Putamen (tissue), 1 donor: ENCODE measurements at regions not wholly inside any gene's neighbourhood (a gene's known extent, or its start where the extent isn't known, plus 50 kb on each side); places are given as distances from the start of the nearest gene placed in this dataset.
A peak's percentile ranks its signal among the peaks of the same experiment; 100 is the strongest.
"Not testable (repeated sequence)": the region's sequence is repeated elsewhere in the genome, so short reads cannot be mapped to it uniquely, and the experiment has no call there.

Experiments used
- DNase-seq: peaks from one replicate; pipeline ENCODE4 v3.0.0-alpha.2; 2016; ENCODE audit warnings: low spot score

DNA sequence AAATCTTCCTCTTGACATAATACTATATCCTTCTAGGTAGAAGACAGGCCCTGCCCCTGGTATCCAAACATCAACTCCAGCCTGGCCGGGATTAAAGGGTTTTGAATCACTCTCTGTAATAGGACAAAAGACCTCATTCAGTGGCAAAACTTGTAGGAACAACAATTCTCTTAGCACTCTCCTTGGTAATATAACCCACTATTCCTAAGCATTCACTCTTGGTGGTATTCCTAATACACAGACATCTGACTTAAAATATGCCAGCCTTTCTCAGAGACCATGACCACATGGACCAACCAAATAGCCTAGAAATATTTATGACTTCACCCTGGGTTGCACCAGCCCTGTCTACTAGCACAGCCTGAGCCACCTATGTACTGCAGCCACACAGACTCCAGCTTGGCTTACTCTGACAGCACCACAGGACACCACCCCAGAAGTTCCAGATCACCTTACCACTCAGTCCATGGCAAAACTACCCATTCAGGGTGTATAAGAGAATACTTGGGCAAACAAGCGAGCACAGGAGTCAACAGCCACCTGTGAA is 244.9 kb upstream of the NEBL start:
- no peak for DNase-seq

DNA sequence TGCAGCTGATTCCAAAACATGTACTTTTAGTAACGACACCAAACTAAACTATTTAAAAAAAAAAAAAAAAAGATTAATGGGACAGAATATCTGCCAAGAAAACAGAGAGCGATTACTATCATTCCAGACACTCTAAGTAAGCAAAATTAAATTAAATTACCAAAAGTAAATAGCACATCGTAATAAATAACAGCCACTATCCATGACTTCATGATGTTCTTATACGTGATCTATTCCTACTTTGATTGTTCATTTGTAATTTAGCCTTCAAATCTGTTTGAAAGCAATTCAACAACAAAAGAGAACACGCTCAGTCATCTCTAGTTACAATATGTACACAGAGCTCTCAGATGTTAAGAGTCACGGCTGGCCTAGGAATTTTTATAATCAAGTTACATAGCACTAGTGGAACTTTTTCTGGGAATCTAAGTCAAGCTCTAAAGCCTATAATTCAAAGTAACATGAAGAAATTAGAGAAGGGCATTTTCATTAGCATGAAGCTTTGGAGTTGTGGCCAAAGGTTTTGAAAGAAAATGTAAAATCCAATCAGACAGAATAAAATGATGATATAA is 241.7 kb upstream of the NEBL start:
- DNase-seq, result no peak

DNA sequence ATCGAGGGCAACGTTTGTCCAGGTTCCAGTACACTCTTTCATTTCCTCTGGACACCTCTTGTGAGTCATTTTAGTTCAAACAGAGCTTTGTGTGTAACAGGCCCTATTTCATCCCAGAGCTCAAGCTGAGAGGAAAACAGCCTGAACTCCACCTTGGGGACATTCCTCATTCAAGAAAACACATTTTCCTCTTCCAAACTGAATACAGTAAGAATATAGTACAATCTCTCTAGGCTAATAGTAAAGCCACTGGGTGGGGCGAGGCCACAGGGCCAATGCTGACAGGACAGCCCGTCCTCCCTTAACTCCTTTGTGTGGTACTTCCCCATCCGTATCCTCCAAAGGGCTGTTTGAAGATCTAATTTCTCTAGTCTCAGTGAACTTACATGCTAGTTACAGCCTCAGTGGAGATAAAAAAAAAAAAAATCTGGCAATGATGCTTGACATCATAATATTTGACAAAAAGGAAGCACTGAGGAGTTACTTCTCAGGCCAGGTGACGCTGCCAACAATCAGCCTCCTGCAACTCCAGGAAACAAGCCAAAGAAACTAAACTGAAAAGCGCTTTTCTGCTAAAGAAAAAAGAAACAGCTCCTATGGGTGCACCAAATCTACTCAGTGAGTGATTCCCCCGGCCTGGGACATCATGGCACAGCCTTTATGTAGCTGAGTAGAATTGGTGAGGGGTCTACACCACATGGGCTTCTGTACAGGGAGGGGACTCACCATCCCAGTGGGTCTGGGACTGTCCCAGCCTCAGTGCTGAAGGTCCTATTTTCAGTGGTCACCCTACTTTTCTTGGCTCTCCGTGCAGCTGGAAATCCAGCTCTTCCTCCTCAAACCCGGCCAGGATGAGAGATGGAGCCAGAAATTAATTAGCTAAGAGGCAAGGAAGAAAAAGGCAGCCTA is 238.2 kb upstream of the NEBL start:
- DNase-seq, result peak; percentile 35

DNA sequence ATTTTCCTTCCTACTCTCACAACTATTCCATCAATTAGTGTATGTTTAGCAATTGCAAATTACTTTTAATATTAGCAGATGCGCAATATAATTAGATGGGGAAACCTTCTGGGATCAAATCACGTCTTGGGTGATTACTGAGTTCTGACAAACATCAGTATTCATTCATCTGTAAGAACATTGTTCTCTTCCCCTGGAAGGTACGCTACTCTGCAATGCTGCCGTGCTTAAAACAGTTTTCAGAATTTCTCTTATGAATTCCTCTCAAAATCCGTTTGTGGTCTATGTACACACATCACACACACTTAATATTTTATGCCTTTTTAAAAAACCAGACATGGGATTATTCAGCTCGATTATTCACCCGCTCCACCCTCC is 237.5 kb upstream of the NEBL start:
- DNase-seq, result no peak

DNA sequence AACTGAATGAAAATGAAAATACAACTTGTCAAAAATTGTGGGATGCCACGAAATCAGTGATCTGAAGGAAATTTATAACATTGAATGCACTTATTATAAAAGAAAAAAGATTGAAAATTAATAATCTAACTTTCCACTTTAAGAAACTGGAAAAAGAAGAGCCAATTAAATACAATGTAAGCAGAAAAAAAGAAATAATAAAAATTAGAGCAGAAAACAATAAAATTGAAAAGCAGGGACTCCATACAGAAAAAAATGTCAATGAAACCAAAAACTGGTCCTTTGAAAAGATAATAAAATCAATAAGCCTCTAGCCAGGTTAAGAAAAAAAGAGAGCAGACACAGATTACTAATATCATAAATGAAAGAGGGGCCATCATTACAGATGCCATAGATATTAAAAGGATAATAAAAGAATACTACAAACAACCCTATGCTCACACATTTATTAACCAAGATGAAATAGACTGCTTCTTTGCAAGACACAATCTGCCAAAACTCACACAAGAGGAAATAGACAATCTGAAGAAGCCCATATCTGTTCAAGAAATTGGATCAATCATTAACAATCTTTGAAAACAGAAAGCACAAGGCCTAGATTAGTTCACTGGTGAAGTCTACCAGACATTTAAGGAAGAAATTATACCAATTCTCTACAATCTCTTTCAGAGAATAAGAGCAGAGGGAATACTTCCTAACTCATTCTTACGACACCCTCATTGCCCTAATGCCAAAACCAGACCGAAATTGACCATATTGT is 233.8 kb upstream of the NEBL start:
- DNase-seq, result no peak

DNA sequence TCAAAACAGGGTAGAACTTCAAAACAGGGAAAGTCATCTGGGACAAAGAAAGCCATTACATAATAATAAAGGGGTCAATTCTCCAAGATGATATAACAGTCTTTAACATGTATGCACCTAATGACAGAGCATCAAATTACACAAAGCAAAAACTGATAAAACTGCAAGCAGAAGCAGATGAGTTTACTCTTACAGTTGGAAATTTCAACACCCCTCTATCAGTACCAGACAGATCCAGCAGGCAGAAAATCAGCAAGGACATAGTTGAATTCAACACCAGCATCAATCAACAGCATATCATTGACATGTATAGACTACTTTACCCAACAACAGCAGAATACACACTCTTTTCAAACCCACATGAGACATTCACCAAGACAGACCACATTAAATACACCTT is 233.0 kb upstream of the NEBL start:
- DNase-seq, result no peak

DNA sequence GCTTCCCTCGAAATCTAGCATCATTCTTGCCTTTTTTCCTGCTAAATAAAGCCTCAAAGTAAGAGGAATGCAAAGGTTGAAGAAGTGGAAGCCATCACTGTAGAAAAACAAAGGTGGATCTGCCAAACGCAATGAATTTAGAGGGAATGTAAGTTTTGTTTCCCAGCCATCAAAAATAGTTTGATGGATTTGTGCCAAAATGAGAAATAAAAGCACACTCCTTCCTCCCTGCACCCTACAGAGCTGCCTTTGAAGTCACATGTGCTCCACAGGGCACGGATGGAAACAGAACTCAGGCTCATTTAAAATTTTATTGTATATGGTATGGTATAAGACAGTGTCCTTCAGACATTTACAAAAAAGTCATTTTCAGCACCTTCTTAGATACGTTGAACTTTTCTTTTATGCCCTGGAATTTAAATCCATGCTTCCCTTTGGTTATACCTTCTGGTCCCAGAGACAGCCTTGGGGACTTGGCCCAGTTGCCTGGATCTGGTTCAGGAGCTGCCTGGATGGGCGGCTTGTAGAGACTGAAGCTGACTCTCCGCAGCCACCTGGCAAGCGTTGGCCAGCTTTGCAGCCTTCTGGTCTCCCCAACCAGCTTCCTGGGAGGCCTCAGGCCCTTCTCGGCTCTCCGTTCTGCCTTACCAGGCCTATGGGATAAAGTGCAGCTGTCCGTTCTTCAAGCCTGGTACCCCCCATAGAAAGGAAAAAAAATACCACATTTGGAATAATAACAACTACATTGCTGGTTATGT is 228.5 kb upstream of the NEBL start:
- DNase-seq, result no peak

DNA sequence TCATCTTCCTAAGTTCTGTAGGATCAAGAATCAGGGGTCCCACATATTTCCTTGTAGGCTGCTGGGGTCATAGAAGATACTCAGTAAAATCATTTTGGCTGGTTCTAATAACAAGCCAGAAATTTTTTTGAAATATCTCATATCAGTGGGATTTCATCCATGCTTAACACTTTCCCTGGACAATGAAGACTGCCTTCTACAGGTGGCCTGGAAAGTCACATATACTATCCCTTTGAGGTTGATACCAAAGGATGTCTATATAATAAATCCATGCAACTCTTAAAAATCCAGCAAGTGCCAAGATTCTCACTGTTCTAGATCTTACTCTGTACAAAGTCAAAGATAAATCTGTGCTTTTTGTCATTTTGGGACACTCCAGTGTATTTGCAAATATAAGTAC is 225.8 kb upstream of the NEBL start:
- no peak for DNase-seq

DNA sequence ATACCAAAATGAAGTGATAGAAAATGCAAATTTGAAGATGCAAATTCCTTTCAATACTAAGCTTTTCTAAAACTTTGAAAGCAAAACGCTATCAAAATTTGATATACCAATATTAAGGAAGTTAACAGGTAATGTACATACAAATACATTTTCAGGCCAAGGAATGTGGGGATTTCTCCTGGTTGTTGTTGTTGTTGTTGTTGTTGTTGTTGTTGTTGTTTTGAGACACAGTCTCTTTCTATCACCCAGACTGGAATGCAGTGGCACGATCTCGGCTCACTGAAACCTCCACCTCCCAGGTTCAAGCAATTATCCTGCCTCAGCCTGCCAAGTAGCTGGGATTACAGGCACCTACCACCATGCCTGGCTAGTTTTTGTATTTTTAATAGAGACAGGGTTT is 224.7 kb upstream of the NEBL start:
- not testable (repeated sequence) for DNase-seq

DNA sequence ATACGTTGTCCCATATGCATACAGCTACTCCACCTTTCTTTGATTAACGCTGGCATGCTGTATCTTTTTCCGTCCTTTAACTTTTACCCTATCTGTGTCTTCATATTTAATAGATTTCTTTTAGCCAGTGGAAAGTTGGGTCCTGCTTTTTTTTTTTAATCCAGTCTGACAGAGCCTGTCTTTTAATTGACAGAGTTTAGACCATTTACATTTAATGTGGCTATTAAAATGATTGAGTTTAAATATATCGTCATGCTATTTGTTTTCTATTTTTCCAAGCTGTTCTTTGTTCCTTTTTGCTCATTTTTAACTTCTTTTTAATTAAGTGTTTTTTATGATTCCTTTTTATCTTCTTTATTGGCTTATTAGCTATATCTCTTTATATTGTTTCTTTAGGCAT is 217.6 kb upstream of the NEBL start:
- no peak for DNase-seq

DNA sequence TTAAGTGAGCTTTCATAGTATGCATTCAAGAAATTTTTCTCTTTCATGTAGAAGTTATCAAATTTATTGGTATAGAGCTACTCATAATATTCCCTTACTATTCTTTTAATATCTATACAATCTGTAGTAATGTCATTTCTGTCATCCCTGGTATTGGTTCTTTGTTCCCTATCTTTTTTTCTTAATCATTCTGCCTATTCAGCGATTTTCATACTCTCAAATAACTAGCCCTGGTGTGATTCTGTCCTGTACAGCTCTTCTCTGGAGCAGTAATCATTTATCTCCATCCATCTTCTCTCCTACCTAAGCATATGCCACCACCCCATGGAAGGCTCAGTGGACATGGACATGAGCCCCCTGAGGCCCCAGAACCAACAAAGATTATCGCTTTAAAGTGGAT is 213.2 kb upstream of the NEBL start:
- no peak for DNase-seq

DNA sequence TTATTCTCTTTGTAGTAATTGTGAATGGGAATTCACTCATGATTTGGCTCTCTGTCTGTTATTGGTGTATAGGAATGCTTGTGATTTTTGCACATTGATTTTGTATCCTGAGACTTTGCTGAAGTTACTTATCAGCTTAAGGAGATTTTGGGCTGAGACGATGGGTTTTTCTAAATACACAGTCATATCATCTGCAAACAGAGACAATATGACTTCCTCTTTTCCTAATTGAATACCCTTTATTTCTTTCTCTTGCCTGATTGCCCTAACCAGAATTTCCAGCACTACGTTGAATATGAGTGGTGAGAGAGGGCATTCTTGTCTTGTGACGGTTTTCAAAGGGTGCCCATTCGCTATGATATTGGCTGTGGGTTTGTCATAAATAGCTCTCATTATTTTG is 209.8 kb upstream of the NEBL start:
- DNase-seq, result not testable (repeated sequence)

DNA sequence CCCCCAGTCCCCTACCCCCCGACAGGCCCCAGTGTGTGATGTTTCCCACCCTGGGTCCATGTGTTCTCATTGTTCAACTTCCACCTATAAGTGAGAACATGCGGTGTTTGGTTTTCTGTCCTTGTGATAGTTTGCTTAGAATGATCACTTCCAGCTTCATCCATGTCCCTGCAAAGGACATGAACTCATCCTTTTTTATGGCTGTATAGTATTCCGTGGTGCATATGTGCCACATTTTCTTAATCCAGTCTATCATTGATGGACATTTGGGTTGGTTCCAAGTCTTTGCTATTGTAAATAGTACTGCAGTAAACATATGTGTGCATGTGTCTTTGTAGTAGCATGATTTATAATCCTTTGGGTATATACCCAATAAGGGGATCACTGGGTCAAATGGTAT is 208.2 kb upstream of the NEBL start:
- DNase-seq, result not testable (repeated sequence)

DNA sequence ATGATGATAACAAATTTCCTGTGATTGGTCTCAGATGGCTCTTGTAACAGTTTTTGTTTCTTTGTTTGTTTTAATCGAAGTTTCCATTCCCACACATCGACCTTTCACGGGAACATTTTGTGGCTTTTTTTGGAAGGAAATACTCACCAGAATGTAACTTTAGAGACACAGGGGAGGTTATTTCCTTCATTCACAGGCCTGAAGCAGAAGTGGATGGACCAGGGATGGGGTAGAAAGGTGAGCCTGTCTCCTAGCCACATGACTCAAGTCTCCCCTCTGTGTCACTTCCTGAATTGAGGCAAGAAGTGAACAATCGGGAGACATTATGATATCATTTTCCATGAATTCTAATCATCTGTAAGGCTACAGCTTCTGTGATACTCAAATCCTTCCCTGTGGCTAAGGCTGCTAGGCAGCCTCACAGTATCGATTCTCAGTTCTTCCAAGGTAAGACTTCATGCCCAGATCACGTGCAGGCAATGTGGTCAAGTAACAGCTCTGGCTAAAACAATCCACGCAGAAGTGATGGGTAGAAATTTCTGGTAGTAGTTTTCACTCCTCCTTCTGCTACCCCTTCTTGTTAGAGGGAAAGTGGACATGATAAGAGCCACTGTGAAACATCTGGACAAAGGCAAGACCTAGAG is 203.9 kb upstream of the NEBL start:
- no peak for DNase-seq

DNA sequence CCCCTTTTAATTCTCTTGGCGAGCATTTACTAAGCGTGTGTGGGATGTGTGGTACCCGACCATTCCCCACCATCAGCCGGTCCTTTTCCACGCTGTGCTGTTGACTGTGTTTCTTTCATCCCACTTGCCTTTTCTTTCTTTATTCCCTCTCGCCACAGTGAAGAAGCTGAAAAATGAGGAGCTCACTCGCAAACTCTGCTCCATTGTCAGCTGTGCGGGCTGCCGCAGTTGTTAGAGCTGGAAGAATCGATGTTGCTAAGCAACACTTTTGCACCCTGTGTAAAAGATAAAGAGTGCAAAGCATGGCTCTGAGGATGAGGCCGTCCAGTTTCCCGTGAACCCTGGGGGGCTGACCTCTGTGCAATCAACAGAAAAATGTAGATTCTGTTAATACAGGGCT is 203.1 kb upstream of the NEBL start:
- DNase-seq, result no peak

DNA sequence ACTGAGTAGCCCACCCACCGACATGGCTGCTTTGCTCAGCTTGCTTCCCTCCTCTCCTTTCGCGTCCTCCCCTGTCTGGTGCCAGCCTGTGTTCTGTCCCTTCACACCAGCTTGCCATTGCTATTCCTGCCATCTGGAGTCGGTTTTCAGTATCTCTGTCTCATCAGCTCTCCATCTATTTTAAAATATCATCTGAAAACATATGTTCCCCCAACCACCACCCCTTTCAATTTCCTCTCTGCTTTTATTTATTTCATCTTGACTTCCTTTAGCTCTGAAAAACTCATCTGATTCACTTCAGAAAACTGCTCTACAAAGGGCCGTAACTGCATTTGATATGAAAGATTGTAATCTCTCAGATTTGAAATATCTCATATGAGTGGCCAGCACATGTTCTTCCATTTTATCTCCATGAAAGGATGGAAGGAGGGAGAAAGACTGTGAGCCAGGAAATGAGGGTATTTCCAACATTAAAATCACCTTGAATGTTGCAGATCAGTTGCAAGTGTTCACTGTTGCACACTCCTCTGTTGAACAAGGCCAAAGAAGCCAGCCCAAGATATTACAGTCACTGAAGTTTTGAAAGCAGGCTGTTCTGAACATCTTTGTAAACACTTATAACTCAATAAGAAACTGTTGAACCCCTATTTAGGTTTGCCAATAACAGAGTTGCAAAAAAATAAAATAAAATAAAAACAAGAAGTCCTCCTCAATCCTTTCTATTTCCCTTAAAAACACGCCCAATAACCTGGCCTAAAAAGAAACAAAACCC is 202.4 kb upstream of the NEBL start:
- no peak for DNase-seq

DNA sequence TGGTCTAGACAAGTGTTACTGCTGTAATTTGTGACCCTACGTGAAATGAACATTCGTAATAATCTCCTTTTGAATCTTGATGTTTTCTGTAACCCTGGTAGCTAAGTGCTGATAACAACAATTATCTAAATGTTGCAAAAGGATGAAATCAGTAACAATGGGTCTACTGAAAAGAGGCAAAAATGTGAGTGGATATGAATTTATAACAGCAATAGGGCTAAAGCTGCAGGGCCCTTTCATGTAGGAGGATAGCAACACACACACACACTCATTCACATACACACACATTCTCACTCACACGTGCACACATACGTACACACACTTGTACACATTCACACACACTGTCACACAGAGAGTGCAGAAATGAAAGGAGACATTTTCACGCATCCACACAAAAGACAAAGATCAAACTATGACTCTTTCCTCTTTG is 200.8 kb upstream of the NEBL start:
- DNase-seq, result no peak

DNA sequence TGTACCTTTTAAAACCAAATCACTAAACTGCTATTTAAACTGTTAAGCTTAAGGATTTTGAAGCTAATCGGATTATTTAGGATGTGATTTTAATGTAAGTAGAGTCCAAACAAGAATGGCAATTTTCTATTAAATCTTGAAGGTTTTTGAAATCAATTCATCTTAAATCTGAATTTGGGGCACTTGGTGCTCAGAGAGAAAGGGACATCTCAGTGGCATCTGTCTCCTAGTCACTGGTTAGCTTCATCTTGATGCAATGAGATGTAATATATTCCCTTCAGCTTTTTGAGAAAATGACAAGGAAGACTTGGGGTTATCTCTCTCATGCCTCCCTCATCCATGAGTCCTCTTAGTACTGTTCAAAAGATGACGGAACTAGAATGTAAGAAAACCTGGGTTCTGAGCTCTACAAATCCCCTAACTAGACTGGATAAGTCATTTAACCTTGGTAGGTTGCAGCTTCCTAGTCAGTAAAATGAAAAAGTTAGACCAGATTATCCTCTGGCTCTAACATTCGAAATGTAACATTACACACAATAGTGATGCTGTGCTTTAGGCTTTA is 198.5 kb upstream of the NEBL start:
- DNase-seq, result no peak

DNA sequence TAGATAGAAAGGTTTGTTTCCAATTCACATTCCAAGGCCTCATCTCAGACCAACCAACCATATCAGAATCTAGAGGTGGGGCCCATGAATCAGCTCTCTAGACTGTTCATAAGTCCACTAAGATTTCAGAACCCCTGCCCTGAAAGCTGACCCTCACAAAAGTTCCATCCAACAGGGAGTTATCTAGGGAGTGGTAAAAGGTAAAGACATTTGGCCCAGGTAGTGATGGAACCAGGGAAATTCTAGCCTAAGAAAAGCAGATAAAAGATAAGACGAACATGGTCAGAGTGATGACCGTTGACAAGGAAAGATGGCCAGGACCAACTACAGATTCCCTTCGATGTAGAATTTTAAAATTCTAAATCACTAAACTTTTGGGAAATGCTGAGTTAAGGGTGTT is 198.0 kb upstream of the NEBL start:
- no peak for DNase-seq
